HG03442 (cell line): ENCODE measurements at regions not wholly inside any gene's neighbourhood (a gene's known extent, or its start where the extent isn't known, plus 50 kb on each side); places are given as distances from the start of the nearest gene placed in this dataset.

Experiments
- ATAC-seq: cut with Tn5 transposase; IDR thresholded peaks from one replicate; pipeline ENCODE4 v1.9.1; 2021; ENCODE audit warnings: mild to moderate bottlenecking, moderate library complexity; ENCODE audit not compliant: unreplicated experiment

DNA sequence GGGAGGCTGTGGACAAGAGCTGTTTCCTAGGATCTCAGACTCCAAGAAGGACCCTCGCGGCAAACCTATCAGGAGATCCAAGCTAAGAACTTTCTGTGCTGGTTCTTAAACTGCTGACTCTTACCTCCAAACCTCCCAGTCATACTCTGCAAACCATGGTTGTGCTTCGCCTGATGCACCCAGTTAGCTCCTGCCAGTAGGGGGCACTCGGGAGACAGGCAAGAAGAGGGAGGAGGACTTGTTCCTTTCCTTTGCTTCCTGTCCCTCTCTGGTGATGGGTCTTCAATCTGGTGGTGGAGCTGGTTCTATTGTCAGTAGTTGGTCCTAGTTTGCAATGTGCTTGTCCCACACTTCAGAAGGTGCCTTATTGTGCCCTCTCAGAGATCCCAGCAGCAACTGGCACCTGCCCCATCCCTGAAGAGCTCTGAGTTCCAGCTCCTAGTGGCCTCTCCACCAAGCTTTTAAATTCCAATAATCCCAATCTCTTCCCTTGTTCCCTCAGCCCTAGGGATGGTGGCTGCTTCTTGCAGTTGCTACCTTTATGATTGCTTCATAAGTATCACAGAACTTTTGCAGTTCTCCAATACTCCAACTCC, 113.5 kb upstream of the RPL38 start:
- no peak for ATAC-seq

DNA sequence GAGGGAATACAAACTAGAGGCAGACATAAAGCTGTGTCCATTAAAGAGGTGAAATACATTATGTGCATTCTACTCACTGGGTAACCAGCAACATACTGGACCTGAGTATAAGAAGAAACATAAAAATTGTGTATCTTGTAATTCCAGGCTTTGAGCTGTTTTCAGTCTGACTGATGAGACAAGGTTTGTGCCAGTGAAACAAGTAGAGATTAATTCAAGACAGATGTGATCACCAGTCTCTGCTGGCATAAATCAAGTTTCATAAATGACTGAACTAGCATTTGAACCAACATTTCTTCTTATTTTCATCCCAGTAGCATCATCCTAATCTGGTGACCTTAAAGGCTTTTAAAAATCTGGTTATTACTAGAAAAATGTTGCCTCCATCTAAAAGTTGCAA, 108.8 kb upstream of the RPL38 start:
- ATAC-seq, result no peak

DNA sequence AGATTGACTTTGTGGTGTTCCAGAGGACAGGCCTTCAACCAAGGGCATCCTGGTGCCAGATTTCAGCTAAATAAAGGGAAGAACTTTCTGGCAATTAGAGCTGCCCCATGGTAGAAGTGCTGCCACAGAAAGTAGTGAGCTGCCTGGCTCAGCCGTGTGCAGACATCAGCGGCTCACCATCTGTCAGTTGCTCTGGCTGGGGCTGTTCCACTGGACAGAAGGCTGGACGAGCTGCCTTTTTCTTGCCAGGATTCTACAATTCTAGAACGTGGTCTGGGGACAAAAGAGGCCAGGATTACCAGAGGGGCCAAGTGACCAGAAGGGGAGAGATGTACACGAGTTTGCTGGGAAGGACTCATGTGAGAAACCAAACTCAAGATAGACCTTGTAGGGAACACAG, 107.0 kb upstream of the RPL38 start:
- ATAC-seq, result no peak

DNA sequence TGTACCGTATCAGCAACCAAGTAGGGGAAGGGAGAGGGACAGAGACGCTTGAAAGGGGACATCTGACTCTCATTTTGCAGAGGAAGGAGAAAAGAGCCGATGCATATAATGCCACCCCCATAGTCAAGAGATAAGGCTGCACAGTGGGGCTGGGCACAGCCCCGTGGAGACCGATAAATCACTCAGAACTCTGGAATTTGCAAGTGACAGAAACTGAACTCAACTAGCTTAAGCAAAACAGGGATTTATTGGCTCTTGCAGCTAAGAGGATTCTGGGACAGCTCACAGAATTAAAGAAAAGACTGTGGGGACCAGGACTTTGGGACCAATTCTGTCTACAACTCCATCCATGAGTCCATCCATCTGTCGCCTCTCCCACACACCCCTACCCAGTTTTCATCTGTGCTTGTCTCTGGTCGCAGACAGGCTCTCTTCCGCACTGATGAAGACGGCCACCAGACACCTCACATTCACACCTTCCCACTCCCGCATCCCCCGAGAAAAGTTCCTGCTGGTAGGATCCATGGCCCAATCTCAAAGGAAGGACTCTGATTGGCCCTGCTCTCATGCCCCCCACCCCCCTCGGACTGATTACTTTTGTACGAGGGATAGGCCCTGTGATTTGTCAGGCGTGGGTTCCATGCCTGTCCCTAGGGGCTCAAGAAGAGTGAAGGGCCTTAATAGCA, 105.9 kb upstream of the RPL38 start:
- no peak for ATAC-seq

DNA sequence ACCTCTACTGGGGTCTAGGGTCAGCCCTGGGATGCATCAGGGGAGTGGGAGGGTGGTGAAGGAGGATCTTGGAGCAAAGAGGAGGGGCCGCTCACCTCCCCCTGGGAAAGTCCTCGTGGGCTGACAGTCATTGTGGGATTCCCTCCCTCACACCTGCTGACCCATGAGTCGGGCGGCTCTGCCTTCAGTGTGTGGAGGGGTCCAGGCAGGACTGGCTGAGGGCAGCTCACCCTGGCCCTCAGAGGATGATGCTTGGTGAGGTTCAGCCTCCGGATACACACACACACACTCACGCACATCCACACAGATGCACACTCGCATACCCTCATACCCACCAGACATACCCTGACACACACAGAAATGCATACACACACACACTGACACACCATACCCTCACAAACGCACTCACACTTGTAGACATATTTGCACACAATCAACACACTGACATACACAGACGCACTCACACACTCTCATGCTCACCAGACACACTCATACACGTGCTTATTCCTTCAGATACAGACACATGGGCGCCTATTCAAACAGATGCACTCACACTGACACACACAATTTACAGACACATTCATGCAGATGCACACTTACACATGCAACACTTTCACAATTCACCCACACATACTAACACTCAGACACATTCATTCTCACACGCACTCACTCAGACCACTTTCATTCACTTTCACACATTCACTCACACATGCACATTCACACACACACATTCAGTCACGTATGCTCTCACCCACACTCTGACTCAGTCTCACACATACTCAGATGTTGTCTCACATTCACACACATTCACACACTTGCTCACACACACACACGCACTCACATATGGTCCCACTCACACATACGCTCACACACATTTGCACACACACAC, 105.1 kb upstream of the RPL38 start:
- no peak for ATAC-seq

DNA sequence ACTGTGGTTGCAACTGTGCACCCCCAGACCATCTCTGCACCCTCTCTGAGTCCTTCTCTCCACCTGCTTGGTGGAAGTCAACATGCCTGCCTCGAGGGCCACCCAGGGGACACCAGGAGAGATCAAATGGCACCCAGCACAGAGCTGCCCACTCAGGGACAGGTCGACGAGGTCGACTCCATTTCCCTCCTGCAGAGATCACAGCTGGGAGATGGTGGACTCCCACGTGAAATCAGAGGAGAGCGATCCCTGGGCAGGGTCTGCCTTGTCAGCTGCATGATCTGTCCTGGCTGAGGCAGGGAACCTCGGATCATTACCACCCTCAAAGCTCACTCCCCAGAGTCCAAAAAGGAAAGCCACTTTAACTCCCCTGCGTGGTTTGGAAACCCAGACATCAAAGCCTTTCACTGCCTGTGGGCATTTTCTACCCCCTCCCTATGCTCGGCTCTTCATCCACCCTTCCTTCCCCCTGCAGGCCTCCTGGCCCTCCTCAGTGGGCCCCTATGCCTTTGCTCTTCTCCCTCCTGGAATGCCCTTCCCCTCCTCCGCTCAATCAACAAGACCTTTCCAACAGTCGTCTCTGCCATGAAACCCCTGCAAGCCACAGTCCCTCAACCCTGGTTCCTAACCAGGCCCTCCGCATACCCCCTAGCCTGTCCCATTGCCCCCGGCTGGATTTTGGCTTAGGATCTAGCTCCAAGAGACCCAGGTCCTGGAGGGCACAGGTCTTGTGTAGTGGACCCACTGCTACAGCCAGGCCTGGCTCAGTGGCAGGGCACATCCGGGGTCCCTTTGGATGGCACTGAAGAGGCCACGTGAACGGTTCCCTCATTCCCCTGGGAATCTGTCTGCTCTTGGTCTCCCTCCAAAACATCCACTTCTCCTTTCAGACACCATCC, 103.8 kb upstream of the RPL38 start:
- no peak for ATAC-seq

DNA sequence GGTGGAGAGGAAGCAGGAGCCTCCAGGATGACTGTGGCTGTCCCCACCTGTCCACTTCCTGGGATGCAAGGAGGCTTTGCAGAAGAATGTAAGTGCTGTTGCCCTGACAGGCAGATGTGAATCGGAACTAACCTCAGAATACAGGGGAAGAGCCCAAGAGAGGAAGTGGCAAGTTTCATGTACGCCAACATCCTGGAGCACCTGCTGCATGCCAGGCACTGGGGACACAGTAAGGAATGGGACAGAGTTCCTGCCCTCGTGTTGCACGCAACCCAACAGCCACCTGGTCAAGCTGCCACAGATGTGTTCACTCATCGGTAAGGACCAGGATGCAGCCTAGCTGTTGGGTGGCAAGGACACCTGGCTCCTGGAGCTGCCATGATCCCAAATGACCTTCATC, 98.6 kb upstream of the RPL38 start:
- no peak for ATAC-seq

DNA sequence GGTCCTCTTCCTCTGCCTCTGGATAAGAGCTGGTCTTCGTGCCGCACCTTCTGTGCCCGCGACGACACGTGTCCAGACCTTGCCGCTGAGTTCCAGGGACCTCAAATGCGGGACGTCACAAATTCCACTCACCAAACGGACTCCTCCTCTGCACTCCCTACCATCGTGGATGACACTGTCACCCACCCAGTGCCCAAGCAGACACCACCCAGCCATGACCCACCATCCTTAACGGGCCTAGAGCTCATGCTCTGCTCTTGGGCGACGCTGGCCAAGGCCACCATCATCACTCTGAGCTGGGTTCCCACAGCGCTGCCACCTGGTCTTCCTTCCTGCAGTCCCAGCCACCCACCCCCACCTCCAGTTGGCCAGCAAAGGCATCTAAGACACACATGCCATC, 96.4 kb upstream of the RPL38 start:
- no peak for ATAC-seq

DNA sequence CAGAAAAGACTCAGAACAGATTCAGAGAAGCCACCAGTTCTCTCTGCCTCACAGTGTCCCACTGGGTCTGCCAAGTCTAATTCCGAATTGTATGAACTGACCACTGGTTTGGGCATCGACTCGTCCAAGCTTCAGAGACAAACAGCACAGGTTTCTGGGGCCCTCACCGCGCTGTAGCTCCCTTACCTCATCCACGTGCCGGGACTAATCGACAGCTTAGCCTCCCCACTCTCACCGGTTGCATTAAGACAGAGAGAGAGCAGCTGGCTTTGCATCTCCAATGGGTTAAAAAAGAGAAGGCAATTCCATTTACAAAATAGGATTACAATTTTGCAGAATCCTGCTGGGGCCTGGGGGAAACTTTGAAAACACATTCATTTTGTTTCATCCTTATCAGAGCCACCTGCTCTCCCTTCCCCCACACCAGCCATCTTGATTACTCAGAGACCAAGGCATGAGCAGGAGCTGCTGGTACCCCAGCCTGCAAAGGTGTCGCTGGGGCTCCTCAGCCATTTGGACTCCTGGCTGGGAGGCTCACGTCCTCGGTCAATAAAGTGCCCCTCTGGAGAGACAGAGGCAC, 95.3 kb upstream of the RPL38 start:
- no peak for ATAC-seq

DNA sequence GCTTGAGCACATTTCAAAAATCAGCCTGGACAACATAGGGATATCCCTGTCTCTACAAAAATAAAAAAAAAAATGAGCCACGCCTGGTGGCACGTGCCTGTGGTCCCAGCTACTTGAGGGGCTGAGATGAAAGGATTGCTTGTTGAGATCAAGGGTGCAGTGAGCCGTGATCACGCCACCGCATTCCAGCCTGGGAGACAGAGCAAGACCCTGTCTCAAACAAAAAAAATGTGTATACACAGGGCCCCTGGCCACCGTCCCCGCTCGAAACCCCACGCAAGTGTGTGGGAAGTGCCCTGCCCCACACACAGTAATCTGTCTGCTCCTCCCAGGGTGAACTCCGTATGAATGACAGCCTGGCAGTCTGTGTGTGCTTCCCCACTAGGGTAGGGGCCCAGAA, 93.0 kb upstream of the RPL38 start:
- ATAC-seq, result no peak

DNA sequence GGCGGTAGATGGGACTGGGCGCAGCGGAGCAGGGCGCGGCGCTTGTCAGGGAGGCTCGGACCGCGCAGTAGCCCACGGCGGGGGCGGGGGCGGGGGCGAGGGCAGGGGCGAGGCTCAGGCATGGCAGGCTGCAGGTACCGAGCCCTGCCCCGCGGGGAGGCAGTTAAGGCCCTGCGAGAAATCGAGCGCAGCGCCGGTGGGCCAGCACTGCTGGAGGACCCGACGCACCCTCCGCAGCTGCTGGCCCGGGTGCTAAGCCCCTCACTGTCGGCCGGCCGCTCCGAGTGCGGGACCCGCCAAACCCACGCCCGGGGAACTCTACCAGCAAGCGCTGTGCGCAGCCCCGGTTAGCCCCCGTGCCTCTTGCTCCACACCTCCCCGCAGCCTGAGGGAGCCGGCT, 90.2 kb upstream of the RPL38 start:
- ATAC-seq, result no peak

DNA sequence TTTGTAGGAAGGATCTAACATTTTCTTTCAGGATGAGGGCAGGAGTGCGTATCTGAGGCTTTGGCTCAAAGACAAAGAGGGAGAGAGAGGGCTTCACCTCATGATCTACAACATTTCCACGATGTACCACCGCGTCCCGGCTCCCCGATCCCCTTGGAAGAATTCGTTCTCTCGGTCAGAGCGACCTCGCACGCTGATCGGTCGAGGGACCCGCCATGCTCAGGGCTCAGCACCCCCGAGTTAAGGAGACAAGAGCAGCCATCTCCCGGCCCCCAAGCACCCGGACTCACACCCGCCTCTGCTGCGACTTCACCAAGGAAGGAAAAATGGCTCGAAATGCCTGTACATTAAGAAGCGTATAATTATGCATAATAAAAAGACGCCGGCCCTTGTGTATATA, 89.5 kb upstream of the RPL38 start:
- no peak for ATAC-seq

DNA sequence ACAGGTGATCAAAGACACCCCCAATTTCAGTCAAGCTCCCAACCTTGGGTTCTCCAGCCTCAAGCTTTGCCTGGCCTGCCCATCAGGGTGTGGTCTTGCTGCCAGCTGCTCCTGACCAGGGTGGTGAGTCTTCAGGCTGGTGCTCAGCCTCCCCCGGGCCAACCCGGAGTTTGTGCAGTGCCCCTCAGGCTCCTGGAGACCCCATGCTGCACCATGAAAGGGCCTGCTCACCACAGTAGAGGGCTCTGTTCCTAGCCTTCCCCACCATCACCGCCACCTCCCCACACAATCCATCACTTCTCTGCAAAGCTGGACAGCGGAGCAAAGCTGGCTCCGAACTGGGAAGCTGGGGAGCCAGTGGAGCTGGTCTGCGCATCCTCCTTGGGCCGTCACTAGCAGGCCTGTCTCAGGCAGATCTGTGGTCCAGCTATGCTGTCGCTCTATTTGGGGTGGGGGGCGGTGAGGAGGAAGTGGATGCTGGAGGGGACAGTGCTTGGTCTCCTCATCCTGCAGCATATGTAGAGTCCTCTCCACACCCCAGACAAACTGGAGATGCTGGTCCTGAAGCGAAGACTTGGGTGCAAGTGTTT, 88.5 kb upstream of the RPL38 start:
- ATAC-seq, result no peak

DNA sequence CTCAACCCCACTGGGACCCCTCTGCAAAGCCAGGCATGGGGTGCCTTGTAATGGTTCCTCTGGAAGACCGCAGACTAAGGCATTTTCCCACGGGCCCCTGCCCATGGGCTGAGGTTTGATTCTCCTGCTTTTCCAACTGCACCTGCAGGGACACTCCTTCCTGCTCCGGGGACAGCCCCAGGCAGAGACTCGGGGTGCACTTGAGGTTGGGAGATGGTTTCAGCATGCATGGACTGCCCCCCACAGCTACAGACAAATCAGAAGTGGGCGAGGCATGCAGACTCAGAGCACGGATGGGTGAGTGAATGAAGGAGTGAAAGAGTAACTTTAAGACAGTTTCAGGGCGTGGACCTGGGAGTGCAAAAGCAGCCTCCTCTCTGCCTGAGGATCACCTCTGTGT, 87.9 kb upstream of the RPL38 start:
- ATAC-seq, result no peak

DNA sequence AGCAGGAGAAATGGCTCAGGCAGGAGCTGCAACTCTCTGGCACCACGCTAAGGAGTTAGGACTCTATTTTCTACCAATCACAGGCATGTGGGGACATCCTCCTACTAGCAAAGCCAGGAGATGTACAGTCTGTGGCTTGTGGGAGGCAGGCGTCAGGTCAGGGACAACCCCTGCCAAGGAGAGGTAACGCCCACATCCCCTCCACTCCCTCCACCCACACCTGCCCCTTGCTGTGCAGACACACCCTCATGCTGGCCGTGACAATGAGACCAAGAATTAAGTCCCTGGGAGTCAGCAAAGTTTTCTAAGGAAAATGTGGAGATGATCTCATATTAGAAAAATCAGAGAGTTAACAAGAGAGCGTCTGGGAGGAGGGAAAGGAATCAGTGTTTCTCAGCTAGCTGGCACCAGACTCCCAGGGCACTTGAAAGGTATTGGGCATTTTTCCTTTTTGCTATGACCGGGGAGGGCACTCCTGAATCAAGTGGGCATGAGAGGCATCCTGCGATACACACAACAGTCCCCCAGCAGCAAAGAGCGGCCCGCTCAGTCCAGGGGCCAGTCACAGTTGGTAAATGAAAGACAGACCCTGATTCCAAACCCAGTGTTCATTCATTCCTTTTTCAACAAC, 87.3 kb upstream of the RPL38 start:
- ATAC-seq, result no peak

DNA sequence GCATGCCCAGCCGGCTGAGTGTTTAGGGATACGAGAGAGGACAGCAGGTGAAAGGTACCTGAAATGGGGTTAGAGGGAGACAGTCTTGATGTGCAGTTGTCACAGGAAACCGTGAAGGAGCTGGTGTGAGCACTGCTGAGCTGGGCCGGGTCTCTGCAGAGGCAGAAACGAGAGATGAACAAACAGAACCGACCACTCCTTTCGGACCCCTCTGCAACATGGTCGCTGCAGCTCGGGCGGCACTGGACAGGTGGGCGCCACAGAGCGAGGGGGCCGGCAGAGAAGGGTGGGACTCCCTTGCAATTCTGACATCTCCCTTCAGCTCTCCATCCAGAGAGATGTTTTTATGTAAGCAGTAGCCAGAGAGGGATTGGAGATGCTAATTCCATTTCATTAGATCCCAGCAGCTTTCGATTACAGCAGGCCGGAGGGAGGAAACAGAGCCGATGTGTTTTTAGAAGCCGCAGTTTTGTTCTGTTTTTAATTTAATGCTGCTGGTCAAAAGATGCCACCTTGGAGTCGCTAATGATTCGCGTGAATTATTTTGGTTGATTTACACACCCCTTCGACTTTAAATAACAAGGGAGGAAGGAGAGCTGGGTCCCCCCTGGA, 86.3 kb upstream of the RPL38 start:
- ATAC-seq, result no peak

DNA sequence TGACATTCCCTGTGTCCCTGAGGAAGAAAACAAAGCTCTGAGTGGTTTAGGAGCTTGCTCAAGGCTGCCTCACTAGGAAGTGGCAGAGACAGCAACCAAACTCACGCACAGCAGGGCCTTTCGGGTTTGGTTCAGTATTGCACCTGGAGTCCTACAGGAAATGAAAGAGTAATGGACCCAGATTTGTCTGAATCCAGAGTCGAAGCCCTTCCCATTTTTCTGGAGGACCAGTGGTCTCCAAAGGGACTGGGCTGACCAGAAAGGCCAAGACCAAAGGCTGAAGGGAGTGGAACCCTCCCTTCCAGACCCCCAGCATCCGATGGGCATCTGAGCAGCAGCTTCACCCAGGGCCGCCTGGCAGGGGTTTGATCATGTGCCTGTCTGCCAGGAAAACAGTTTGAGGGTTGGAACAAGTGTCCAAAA, 85.5 kb upstream of the RPL38 start:
- ATAC-seq, result no peak

DNA sequence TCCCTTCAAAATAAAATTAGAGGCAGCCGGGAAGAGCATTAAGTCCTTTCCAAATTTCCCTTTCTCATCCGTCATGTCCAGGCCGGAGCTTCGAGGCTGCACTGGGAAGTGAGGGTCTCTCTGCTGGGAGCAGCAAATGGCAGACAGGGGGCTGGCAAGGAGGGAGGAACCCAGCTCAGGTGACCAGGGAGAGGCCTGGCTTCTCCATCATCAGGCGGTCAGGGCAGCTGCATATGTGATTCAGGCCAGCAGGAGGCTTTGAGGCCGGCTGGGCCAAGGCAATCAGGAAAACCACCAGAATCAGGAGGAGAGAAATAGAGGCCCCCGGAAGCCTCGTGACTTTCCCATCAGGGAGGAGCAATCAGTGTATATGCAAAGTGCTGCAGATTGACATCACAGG, 85.0 kb upstream of the RPL38 start:
- no peak for ATAC-seq

DNA sequence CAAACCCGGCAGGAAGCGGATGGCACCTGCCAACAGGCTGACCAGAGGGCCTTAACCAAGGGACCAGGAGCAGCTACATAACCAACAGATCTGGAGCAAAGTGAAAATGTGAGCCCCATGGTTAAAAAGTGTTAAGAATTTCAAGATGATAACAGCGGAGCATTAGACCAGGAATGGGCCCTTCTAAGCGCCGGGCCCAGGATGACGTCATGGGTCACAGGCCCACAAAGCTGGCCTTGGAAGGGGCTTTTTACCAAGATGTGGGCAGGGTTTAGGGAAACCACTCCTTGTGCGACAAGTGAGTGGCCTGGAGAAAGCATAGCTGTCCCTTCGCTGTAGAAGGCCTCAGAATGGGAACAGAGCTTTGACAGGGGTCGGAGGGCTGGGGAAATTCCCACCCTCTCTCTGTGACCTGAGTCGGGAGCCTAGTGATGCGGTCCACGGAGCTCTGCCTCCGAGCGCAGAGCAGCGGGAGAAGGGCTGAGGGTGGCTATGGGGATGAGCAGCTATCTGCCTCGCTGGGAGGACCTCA, 84.4 kb upstream of the RPL38 start:
- no peak for ATAC-seq
